HG02678 (cell line): ENCODE measurements at regions not wholly inside any gene's neighbourhood (a gene's known extent, or its start where the extent isn't known, plus 50 kb on each side); places are given as distances from the start of the nearest gene placed in this dataset.

Source experiments
- ATAC-seq: cut with Tn5 transposase; IDR thresholded peaks from one replicate; pipeline ENCODE4 v1.9.1; 2021; ENCODE audit warnings: mild to moderate bottlenecking, moderate library complexity; ENCODE audit not compliant: unreplicated experiment

DNA sequence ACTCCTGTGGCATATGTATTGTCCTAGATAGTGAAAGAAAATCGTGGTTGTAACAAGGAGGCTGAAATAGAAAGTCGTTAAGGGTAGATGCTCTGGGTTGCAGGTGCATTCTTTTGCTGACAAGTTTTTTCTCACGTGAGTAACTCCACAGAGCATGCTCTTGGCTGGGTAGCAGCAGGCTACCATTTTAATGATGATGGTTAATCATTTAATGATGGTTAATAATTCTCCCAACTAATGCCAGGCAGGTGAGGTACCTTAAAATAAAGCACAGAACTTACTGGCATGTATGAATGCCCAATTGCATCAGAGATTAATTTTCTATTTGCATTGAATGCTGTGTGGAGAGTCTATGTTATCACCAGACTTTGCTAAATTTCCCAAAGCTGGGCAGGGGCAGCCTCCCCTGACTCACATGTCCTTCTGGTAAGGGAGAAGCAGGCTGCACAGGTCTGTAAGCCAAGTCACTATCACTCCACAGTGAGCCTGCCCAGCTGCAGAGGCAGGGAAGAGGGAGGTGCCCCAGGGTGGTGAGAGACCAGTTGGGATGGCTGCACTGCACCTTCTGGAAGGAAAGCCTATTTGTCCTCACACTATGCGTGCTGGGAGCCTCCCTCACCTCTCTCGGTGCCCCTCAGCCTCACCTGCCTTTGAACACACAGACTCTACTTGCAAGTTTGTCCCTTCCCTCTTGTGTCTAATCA lies 287.0 kb upstream of the IGFBP3 start:
- ATAC-seq = no peak

DNA sequence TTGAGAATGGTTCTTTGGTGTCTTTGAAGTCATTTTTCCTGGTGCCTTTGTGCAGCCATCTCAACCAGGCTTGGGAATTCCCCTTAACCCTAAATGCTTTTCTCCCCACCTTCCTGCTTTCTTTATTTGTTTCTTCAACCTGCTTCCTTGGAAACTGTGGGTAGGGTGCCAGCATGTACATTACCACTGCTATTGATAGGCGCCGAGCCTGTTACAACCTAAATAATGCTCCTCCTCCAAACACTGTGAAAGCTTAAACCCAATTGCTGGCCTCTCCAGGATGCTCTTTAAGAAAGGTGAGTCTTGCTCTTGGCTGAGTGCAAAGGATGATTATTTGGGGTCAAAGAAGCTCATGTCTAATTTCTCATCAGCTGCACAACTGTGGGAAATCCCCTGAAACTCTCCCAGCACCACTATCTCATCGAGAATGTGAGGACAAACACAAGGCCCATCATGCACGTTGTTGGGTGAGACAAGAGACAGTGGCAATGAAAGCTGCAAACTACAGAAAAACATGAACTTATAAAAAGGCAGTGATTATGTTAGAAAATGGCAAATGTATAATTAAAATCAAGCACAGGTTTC lies 285.5 kb upstream of the IGFBP3 start:
- ATAC-seq = no peak

DNA sequence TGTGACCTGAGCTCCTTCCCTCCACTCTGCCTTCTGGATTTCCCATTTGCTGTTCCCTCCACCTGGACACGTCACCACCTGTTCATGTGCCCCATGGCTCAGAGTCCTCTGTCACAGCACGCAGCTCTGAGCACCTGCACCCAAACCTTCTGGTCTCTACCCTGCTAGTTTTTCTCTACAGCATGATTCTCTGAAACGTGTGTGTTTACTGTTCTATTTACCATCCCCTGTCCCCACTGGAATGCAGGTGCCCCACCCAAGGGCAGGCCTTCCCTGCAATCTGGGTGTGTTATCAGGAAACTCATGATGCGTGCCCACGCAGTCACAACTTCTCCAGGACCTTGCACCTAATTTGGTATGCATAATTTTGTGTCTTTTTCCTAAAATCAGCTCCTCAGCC lies 284.4 kb upstream of the IGFBP3 start:
- ATAC-seq = no peak

DNA sequence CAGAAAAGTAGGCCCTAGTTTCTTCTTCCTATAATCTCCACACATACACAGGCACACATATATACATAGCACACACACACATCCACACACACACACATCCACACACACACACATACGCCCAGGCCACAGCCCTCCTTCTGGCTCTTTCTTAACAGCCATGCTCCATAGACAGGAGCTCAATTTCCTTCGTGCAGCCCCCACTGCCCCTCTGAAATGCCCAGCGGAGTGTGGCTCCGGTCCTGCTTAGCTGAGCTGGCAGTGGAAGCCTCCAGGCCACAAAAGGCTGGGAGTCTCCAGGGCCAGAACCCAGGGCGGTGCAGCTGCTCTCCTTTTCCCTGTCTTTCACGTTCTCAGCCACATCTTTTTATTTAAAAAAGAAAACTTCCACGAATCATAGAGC lies 282.9 kb upstream of the IGFBP3 start:
- ATAC-seq = no peak

DNA sequence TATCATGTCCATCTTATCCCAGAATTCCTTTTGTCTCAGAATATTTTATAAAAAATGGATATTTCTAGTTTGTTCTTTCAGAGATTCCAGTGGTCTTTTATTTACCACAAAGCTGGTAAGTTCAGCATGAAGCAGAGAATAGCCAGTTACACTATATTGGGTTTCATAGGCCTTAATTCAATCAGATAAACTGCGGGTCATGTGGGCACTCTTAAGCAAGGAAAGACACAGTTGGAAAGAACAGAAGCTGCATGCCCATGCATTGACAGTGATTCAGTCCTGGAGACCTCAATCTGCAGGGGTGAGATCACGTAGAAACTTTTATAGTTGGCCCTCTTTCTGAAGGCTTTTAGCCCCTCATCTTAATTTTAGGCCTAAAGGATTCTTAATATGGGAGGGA lies 281.3 kb upstream of the IGFBP3 start:
- no peak for ATAC-seq

DNA sequence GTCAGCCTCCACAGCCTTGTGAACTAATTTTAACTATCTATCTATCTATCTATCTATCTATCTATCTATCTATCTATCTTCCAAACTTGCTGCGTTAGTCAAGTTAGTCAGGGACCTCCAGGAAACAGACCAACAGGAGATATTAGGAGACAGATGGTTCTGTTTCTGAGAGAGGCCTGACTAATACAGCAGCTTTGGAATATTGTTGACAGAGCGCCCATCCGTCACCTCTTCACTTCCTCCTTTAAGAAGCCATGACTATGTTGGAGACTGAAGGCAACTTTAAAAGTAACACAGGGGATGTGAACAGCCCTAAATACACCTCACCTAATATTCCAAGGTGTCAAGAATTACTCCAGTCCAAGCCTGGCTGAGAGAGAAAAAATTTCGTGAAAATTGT lies 280.9 kb upstream of the IGFBP3 start:
- no peak for ATAC-seq

DNA sequence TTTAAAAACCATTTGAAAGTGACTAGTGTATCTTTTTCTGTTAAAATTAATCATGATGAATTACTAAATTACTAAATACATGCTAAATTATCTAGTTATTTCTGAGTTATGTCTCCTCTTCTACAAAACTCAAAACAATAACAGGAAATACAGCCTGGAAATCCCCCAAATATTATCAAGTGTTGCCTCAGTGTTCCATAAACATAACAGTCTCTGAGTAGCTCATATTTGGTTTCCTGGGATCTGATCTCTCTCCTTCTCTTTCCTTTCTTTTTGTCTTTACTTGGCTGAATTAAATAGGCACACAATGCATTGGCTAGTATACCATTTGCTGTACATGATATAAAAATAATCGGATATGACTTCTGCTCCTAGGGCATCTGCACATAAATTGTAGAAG lies 277.6 kb upstream of the IGFBP3 start:
- ATAC-seq = no peak

DNA sequence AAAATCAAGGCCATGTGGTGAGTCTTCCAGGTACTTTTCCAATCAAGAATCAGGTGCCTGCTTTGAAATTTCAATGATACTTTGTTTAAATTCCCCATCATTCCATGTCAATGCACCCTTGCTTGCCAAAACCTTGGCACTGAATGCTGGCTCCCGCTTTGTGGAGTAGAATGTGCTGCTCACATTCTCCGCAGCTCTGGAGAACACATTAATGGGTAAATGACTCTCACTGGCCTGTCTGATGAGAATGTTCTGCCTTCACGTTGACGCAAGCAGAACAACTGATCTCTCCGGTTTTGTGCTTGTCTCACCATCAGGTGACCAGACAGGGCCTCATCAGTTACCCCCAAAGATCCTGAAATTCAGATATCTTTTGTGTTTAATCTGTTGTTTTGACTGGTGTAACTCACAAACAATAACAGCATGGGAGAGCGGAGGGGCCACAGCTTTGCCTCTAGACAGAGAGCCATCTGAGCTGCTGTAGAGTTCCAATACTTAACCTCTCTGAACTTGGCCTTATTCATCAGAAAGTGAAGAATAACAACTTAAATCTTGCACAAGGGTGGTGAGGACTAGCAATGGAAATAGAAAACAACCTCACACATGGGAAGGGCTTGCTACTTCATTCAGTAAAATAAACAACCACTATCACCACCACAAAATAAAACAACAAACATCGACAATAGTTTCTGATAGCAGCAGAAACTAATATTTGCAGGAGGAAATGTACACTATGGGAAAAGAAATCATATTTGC lies 276.9 kb upstream of the IGFBP3 start:
- ATAC-seq = no peak

DNA sequence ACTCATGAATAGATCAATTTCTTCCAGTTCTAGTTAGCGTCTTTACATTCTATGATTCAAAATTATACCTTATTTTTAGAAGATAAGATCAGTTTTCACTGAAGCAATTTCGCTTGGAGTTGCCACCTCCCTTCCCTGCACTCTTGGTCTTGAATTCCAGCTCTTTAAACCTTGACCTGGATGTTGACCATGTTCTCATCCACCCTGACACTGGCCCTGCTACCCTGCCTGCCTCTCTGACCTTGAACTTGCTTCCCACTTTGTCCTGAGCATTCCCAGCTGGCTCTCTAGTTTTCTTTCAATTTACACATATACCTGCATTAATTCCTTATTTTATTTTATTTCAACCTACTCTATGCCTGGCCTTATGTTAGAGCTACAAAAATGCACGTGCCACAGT lies 274.9 kb upstream of the IGFBP3 start:
- no peak for ATAC-seq

DNA sequence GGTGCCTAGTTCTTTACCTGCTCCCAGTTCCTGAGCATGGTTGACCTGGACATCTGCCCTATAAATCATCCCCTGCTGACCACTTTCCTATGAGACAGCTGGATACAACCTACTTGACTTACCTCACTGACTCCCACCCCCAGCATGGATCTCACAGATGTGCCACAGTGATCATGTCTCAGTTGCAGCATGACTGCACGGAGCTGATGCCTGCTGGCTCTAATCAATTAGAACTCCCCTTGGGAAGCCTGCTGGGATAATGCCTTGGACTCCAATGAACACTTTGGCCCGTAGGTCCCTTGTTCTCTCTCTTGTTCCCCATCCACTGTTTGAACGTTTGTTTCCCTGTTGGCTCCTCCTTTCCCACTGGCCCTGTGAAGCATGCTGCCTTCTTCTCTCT lies 271.2 kb upstream of the IGFBP3 start:
- no peak for ATAC-seq

DNA sequence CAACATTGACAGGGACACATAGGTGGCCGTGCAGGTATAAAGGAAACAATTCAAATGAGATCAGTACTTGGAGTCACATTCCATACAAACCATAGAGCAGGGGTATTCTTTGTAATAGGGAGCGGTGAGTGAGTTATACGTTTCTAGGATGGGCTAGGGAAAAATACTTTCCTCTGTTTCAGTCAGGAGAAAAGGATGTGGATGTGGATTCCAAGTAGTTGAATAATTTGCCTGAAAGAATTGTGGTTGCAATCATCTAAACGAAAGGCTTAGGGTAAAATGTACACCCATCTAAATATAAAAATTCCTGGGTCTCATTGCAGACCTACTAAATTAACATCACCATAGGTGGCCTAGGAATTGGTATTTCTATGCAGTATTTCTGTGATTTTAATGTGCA lies 270.7 kb upstream of the IGFBP3 start:
- no peak for ATAC-seq

DNA sequence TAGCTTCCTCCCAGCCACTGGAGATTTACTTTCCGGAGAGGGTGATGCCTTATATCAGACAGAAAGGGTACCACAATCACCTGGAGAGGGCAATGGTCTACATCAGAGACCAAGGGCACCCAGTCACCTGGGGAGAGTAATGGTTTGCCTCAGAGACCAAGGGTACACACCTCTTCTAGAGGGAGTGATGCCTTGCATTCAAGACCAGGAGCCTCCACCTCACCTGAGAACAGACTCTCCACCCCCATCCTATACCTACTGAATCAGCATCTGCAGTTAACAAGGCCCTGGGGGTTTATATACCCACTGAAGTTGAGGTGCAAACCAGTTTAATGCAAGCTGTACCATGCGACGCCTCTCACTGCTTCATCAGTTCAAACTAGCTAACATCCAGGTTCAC lies 270.2 kb upstream of the IGFBP3 start:
- no peak for ATAC-seq

DNA sequence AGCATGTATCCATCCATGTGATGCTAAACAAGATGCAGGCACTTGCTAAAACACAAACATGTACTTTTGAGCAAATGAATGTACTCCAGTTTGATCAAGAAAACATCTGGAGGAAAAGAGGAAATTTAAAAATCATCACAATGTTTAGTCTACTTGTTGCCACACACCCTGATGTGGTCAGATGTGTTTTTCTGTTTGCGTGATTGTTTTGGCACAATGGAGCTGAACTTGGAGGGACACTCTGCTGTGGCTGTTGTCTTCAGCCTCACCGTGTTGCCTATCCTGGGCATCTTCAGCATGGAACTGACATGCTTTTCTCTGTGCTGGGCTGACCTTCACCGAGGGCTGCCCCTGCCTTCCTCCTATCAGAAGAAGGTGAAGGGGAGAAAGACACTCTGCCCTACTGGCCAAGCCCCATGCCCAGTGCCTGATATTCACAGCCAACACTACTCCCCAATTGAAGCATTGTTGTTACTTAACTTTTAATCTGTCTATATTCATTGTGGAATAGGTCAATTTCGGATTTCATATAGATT lies 268.3 kb upstream of the IGFBP3 start:
- ATAC-seq = no peak

DNA sequence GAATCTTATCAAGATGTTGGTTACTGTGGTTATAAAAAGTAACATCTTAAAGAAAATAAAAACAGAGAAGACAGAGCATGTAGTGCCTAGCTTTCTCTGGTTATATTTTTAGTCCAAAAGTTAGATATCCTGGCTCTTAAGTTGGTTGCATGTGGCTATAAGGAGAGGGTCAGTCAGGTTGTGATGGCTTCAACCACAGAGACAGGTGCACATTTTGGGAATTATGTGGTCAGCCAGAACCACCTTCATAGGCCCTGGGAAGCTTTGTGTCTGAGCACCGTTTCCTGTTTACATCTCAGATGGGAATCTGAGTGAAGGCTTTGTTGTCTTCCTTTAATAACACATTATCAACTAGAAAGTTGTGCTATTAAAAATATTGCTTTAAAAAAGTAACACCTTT lies 265.1 kb upstream of the IGFBP3 start:
- no peak for ATAC-seq

DNA sequence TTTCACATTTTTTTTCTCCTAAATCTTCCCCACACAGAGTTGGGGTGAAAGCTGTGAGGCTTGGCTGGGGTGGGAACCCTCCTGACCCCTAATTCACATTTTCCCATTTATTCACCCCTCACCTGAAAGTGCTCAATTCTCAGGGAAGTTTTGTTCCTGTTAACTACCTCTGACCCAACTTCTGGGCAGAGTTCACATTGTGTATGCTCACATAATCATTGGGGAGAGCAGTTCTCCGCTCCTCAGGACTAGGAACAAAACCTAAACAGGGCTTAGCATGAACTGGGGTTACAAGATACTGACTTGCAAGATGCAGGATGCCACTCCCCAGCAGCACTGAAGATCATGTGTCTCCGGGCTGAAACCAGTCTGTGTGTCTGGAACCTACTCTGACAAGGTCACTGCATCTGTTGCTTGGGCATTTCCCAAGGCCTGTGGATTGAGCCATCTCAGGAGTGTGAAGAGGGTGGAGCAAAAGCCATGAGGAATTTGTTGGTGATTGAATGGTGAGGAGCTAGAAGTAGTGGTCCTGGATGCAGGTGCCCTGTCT lies 258.1 kb upstream of the IGFBP3 start:
- no peak for ATAC-seq

DNA sequence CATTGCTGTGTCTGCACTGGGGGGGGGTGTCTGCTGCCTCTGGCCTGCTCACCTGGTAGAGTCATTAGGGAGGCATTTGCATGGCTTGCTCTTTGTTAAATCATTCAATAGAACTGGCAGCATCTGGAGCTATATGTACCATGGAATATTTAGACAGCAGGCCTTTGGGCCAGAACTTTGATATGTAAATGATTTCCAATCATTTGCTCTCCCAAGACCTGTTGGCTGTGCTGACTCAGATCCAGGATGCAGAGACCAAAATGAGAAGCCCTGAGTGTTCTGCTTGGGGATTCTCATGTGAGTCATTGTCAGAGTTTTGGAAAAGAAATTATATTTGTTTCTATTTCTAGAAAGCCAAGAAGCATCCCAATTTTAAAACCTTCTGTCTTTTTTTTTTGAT lies 257.6 kb upstream of the IGFBP3 start:
- ATAC-seq = no peak

DNA sequence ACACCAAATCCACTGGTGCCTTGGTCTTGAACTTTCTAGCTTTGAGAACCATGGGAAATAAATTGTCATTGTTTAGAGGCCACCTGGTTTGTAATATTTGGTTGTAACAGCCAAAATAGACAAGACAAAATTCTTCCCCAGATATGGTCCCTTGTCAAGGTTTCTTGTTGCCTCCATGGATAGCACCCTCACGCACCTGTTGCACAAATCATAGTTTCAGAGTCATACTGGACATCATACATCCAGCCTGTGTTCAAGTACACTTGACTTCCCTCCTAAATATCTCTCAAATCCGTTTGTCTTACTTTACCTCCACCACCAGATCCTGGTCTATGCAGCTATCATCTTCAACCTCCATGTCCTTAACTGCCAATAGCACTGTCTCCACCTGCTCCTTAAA lies 256.7 kb upstream of the IGFBP3 start:
- ATAC-seq = no peak

DNA sequence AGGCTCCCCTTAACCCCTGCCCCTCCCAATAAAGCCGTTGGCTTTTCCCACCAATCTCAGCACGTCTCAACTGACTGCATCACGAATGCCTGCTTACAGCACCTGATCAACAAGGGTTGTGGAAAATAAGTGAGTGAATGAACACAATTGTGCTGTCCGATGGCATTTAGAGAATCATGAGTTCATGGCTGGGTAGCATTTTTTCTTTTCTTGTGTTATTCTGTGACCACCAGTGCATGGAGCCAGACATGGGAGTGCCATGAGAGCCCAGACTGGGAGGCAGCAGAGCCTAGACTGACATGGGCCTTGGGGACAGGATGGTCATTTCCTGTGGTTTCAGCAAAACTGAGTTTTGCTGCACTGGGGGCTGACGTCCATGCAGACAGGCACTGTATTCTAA lies 254.1 kb upstream of the IGFBP3 start:
- no peak for ATAC-seq

DNA sequence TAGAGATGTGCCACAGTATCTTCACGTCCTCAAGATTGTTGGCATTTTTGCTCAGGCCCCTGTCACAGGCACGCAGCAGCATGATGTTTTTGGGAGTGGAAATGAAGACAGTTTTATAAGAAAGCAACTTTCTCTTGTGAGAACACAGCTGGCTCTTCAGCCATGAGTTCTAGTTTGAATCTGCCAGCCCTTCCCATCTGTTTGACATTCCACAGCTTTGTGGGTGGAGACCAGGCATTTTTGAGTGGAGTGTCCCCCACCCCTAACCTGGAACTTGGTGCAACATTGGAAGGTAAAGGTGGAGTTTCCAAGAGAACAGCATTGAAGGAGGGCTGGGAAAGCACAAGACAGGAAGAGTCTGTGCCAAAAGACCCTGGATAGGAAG lies 253.1 kb upstream of the IGFBP3 start:
- ATAC-seq = no peak

DNA sequence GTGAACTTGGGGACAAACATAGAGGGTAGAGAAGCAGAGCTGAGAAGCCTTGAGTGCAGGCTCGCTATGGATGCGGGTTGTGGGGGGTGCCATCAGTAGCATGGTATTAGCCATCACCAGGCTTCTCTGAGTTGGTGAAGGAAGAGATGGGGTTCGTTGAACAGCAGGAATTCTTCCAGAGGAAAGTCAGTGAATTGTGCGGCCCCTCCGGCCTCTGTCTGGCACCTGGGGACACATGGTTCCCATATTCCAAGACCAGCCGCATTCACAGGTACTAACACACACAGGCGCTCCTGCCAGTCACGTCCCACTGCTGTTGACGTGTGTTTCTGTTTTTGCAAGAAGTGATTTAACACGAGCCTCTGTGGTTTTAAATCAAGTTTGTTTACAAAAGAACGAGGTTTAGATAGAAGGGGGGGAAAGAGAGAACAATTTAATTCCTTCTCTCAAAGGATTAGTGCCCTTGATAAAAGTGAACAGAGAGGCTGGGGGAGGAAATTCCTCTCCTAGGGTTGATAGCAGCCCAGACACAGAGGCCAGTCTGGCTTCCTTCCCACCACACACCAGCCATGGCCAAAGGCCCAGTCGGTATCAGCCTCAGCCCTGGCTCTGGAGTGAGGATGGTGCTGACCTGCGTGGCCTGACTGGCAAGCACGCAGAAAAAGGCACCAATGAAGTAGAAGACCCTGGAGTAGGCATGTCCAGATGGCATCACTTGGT lies 252.6 kb upstream of the IGFBP3 start:
- ATAC-seq = no peak

DNA sequence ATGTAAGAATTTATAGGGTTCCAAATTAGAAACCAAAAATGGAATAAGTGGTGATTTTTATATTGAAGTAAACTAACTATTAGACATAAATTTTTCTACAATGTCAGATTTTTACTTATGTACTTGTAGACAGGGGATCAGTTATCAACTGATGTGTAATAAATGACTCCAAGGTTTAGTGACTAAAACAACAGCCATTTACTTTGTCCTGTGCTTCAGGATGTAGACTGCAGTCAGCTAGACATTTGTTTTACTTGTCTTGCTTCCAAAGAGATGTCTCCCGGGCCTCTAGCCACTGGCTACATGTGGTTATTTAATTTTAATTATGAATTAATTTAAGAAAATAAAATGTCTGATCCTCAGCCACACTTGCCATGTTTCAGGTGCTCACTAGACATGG lies 249.7 kb upstream of the IGFBP3 start:
- no peak for ATAC-seq
